RWPE2 (cell line): ENCODE measurements at regions not wholly inside any gene's neighbourhood (a gene's known extent, or its start where the extent isn't known, plus 50 kb on each side); places are given as distances from the start of the nearest gene placed in this dataset.

Source experiments
- ATAC-seq: fragments of 200-7000 bp; cut with Tn5 transposase; 3 replicates; pipeline ENCODE4 v1.9.1; 2021; ENCODE audit warnings: low read depth
- DNase-seq: peaks from one replicate; pipeline ENCODE4 v3.0.0-alpha.2; 2020; ENCODE audit warnings: low spot score
- H3K27ac ChIP-seq: fragments of 450-650 bp; 2 replicates; pipeline ENCODE4 v1.5.1; 2017; ENCODE audit warnings: mild to moderate bottlenecking; ENCODE audit not compliant: poor library complexity, severe bottlenecking
- H3K27me3 ChIP-seq: fragments of 250-450 bp; sonication (Bioruptor Pico); 2 replicates; pipeline ENCODE4 v1.5.1; 2021; ENCODE audit warnings: mild to moderate bottlenecking, moderate library complexity; ENCODE audit not compliant: insufficient read depth, poor library complexity, severe bottlenecking
- H3K36me3 ChIP-seq: fragments of 250-450 bp; sonication (Bioruptor Pico); 2 replicates; pipeline ENCODE4 v1.5.1; 2020; ENCODE audit warnings: low read depth, mild to moderate bottlenecking, moderate library complexity
- H3K4me1 ChIP-seq: fragments of 250-450 bp; sonication (Bioruptor Pico); 2 replicates; pipeline ENCODE4 v1.5.1; 2021; ENCODE audit warnings: mild to moderate bottlenecking, moderate library complexity; ENCODE audit not compliant: insufficient read depth, poor library complexity, severe bottlenecking
- H3K4me3 ChIP-seq: fragments of 250-450 bp; sonication (Bioruptor Pico); 2 replicates; pipeline ENCODE4 v1.5.1; 2021; ENCODE audit warnings: mild to moderate bottlenecking, moderate library complexity; ENCODE audit not compliant: severe bottlenecking
- H3K9me3 ChIP-seq: fragments of 250-450 bp; sonication (Bioruptor Pico); 2 replicates; pipeline ENCODE4 v1.5.1; 2021; ENCODE audit warnings: mild to moderate bottlenecking, moderate library complexity; ENCODE audit not compliant: severe bottlenecking
- TF ChIP-seq, protein P1 (sequence below): fragments of 450-650 bp; IDR thresholded peaks from one replicate; pipeline ENCODE4 v1.5.1; 2017; ENCODE audit warnings: mild to moderate bottlenecking, moderate library complexity; ENCODE audit not compliant: poor library complexity, severe bottlenecking

DNA sequence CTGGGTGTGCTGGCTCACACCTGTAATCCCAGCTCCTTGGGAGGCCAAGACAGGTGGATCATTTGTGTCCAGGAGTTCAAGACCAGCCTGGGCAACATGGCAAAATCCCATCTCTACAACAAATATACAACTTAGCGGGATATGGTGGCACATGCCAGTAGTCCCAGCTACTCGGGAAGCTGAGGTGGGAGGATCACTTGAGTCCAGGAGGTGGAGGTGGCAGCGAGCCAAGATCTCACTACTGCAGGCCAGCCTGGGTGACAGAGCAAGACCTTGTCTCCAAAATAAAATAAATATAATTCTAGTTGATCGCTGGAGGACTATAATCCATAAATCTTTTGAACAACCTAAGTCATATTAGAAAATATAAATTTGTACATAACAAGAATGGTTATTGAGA, 1061.5 kb upstream of the PCDH9 start:
- TF ChIP-seq, protein P1, sequence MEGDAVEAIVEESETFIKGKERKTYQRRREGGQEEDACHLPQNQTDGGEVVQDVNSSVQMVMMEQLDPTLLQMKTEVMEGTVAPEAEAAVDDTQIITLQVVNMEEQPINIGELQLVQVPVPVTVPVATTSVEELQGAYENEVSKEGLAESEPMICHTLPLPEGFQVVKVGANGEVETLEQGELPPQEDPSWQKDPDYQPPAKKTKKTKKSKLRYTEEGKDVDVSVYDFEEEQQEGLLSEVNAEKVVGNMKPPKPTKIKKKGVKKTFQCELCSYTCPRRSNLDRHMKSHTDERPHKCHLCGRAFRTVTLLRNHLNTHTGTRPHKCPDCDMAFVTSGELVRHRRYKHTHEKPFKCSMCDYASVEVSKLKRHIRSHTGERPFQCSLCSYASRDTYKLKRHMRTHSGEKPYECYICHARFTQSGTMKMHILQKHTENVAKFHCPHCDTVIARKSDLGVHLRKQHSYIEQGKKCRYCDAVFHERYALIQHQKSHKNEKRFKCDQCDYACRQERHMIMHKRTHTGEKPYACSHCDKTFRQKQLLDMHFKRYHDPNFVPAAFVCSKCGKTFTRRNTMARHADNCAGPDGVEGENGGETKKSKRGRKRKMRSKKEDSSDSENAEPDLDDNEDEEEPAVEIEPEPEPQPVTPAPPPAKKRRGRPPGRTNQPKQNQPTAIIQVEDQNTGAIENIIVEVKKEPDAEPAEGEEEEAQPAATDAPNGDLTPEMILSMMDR, result no peak
- no peaks in the 10 kb centered on the region for H3K9me3 ChIP-seq
- no peak overlapping the region for H3K27ac ChIP-seq
- no peak for ATAC-seq
- H3K36me3 ChIP-seq, result no peaks in the 10 kb centered on the region
- no peaks in the 10 kb centered on the region for H3K27me3 ChIP-seq
- no peak overlapping the region for H3K4me3 ChIP-seq
- no peak for DNase-seq
- H3K4me1 ChIP-seq, result no peaks in the 10 kb centered on the region

DNA sequence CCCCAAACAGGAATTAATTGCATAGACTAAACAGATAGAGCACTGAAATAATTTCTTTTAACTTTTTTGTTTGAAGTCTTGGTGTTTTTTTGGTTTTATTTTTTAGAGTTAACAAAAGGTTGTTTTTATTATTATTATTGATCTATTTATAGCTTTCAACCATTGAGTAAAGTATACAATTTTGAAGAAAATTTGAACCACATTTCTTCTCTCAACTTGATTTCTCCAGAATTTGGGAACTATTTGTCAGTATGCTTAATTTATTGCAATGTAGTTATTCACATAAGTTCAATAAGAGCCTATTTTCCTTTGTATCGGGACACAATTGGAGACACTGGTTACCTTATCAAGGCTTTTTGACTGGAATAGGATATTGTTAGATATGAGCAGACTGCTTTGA, 1045.6 kb upstream of the PCDH9 start:
- H3K4me3 ChIP-seq, result no peak overlapping the region
- H3K27me3 ChIP-seq, result no peaks in the 10 kb centered on the region
- no peaks in the 10 kb centered on the region for H3K9me3 ChIP-seq
- TF ChIP-seq, protein P1, result no peak
- H3K36me3 ChIP-seq, result no peaks in the 10 kb centered on the region
- DNase-seq, result no peak
- no peaks in the 10 kb centered on the region for H3K4me1 ChIP-seq
- no peak for ATAC-seq
- H3K27ac ChIP-seq, result no peak overlapping the region

DNA sequence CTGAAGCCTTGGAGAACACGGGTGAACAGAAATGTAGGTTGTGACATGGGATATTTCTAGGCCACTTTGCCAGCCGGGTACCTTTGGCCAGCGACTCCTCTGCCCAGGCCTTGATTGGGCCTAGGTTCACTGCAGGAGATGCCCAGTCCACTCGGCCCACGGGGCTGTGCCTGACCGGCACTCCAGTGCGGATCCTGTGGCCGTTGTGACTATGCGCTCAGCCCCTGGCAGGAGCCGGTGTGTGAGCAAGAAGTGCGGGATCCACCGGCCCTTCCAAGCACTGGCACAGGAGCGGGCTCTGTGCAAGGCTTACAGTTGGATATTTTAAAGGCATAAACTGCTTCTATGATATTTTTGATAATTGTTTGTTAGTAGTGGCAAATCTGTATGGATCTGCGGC, 1042.5 kb upstream of the PCDH9 start:
- Histone ChIP-seq H3K27ac (no peak overlapping the region), H3K27me3 (no peaks in the 10 kb centered on the region), H3K36me3 (no peaks in the 10 kb centered on the region), H3K4me1 (no peaks in the 10 kb centered on the region), H3K4me3 (no peak overlapping the region), H3K9me3 (no peaks in the 10 kb centered on the region)
- no peak for DNase-seq
- TF ChIP-seq, protein P1, result no peak
- ATAC-seq, result no peak

DNA sequence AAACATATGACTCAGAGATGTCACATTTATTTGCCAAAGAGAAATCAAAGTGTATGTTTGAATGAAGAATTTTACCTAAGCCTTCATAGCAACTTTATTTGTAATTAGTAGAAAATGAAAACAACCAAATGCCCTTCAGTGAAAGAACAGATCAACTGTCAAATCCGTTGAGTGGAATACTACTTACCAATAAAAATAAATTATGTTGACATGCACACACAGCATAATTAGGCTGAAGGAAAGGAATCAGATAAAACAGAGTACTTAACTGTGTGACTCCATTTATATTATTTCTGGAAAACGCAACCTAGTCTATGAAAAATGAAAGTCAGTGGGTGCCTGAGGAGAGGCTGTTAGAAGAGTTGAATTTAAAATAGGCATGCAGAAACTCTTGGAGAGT, 1034.6 kb upstream of the PCDH9 start:
- Histone ChIP-seq H3K27me3 (no peaks in the 10 kb centered on the region), H3K4me1 (no peaks in the 10 kb centered on the region), H3K27ac (no peak overlapping the region), H3K36me3 (no peaks in the 10 kb centered on the region), H3K9me3 (no peaks in the 10 kb centered on the region), H3K4me3 (no peak overlapping the region)
- DNase-seq (no peak), ATAC-seq (no peak)
- TF ChIP-seq, protein P1, result no peak

DNA sequence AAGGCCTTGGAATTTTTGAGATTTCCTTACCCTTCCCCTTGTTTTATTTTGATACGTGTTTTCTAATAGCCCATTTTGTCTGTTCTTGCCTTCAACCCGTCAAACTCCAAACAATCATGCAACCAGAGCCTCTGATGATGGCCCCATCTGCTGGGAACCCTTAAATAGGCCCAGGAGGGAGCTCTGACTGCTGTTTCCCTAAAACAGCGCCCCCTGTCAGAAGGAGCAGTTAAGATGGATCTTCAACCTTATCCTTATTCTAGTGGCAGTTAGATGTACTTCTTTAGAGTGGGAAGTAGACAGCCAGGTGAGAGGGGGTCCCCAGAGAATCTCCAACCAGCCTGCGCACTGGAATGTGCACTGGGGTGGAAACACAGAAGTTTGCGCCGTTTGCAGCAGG, 1031.0 kb upstream of the PCDH9 start:
- Histone ChIP-seq H3K4me1 (no peaks in the 10 kb centered on the region), H3K36me3 (no peaks in the 10 kb centered on the region), H3K27ac (no peak overlapping the region), H3K9me3 (no peaks in the 10 kb centered on the region), H3K4me3 (no peak overlapping the region), H3K27me3 (no peaks in the 10 kb centered on the region)
- ATAC-seq (no peak), DNase-seq (no peak)
- TF ChIP-seq, protein P1, result no peak
